ENCODE measurements at regions not wholly inside any gene's neighbourhood (a gene's known extent, or its start where the extent isn't known, plus 50 kb on each side); places are given as distances from the start of the nearest gene placed in this dataset.
"Not testable (repeated sequence)": the region's sequence is repeated elsewhere in the genome, so short reads cannot be mapped to it uniquely, and the experiment has no call there.

GRCh38 chr17:22138861-22139469 lies 446.6 kb downstream of the KCNJ18 start:
- no peak for DNase-seq

- DNase-seq, result no peak
These were observed 449.8 kb downstream of the KCNJ18 start for GRCh38 chr17:22142091-22142490.

- no peak for DNase-seq
These were observed 453.4 kb downstream of the KCNJ18 start for GRCh38 chr17:22145605-22146178.

GRCh38 chr17:22158364-22158763 lies 466.0 kb downstream of the KCNJ18 start:
- DNase-seq, result no peak

GRCh38 chr17:22161376-22161775 lies 469.1 kb downstream of the KCNJ18 start:
- no peak for DNase-seq

- no peak for DNase-seq
These were observed 479.3 kb downstream of the KCNJ18 start for GRCh38 chr17:22171631-22172030.

- no peak for DNase-seq
These were observed 500.8 kb downstream of the KCNJ18 start for GRCh38 chr17:22193113-22193512.

GRCh38 chr17:22200187-22200586 lies 507.9 kb downstream of the KCNJ18 start:
- DNase-seq, result not testable (repeated sequence)

GRCh38 chr17:22202702-22203101 lies 510.4 kb downstream of the KCNJ18 start:
- no peak for DNase-seq

- DNase-seq, result no peak
These were observed 510.9 kb downstream of the KCNJ18 start for GRCh38 chr17:22203208-22203715.

- not testable (repeated sequence) for DNase-seq
These were observed 511.8 kb downstream of the KCNJ18 start for GRCh38 chr17:22204076-22204475.

GRCh38 chr17:22210212-22210611 lies 517.9 kb downstream of the KCNJ18 start:
- DNase-seq, result not testable (repeated sequence)

- not testable (repeated sequence) for DNase-seq
These were observed 520.8 kb downstream of the KCNJ18 start for GRCh38 chr17:22213169-22213568.

- DNase-seq, result no peak
These were observed 524.8 kb downstream of the KCNJ18 start for GRCh38 chr17:22217135-22217534.

GRCh38 chr17:22221344-22221743 lies 529.0 kb downstream of the KCNJ18 start:
- no peak for DNase-seq

GRCh38 chr17:22226477-22226876 lies 534.2 kb downstream of the KCNJ18 start:
- DNase-seq, result not testable (repeated sequence)

GRCh38 chr17:22226932-22227331 lies 534.6 kb downstream of the KCNJ18 start:
- DNase-seq, result not testable (repeated sequence)

GRCh38 chr17:22227699-22228553 lies 535.6 kb downstream of the KCNJ18 start:
- DNase-seq, result not testable (repeated sequence)

GRCh38 chr17:22229821-22230220 lies 537.5 kb downstream of the KCNJ18 start:
- DNase-seq, result not testable (repeated sequence)

- no peak for DNase-seq
These were observed 541.1 kb downstream of the KCNJ18 start for GRCh38 chr17:22233382-22233781.

GRCh38 chr17:22242472-22242871 lies 550.1 kb downstream of the KCNJ18 start:
- DNase-seq, result no peak

GRCh38 chr17:22251498-22251897 lies 559.2 kb downstream of the KCNJ18 start:
- DNase-seq, result no peak

GRCh38 chr17:22253007-22253406 lies 560.7 kb downstream of the KCNJ18 start:
- no peak for DNase-seq

GRCh38 chr17:22265807-22266206 lies 573.5 kb downstream of the KCNJ18 start:
- no peak for DNase-seq

All from activated CD4-positive, alpha-beta T cell treated with anti-CD3 and anti-CD28 coated beads, Interleukin-2, amount 50 U/mL, for 48 hours (primary cell).